MV-4-11 (cell line): ENCODE measurements at regions not wholly inside any gene's neighbourhood (a gene's known extent, or its start where the extent isn't known, plus 50 kb on each side); places are given as distances from the start of the nearest gene placed in this dataset.

Experiments used
- DNase-seq: peaks from one replicate; lab custom pipeline; 2025; lab: John Stamatoyannopoulos, UW

DNA sequence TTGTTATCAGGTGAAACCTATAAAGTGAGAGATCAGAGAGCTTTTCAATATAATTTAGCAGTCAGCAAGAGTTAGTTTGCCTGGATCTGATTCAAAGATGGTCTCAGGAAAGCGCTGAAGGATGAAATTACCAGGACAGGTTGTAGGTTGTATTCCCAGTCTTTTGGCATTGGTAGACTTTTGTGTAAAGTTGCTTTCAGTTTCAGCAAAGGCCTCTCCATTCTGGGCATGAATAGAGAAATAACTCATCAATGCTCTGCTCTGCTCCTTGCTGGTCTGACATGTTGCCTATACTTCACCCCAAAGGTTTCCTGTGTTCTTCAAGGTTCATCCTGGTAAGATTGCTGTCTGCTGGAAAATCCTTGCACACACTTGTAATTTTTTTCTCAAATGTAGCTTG is 714.8 kb downstream of the EPM2A start:
- DNase-seq, result no peak

DNA sequence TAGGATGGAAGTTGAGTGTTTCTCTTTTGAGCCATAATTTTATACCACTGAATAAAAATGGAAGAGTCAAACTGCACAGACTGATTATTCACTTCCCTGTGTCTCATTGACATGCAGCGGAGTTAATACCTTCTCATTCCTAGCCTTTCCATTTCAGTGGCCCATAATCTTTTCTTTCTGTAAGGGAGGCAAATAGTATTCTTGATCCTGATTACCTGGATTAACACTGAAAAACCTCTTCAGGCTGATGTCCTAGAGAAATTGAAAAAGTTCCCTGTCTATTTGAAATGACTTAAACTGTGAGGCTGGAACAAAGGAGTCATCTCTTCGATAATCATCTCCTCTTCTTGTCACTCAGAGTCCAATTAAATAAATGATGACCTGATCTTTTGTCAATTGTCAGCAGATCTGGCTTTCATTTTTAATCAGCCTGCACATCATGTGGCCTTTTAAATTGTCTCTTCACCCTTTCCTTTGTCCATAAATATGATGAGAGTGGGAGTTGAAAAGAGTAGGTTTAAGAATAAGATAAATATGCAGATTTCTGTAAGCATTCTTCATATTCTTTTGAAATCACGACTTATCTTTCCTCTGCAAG is 713.0 kb downstream of the EPM2A start:
- DNase-seq, result no peak

DNA sequence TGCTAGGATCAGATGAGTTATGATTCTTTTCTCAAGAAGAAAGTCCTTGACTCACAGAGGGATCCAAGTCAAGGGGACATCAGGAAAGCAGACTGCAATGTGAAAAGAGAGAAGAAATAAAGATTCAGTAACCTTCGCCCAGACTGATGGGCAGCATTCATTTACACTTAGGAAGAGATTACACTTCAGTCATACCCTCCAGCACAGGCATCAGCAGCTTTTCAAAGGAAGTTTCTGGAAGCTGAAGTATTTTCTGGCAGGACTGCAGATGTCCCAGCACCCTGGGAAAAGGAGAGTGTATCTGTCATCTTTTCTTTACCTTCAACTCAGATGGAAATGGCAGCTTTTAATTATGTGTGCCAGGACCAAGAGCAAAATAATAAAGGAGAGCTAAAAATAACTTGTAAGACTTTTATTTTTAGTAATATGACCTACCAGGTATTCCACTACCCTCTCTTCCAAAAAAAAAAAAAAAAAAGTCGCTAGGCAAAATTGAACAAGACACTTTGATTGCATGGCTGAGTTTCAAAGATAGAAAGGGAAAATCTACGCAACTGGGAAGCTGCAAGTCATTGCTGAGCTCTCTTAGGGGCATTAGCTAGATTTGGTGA is 712.1 kb downstream of the EPM2A start:
- no peak for DNase-seq

DNA sequence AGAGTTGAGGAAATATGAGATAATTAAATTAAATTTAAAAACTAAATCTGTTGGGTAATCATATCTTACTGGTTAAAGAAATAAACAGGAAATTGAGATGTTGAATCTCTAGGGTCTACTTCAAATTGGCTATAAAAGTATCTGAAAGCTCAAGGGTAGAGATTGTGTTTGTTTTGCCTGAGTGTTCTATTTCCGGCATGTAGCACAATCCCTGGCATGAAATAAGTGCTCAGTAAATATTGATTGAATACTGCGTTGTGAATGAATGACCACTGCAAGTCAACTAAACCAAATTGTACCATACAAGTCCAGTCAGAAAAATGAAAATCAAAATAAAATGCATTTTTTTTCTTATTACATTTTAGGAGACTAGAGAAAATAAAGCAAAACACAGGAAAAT is 709.8 kb downstream of the EPM2A start:
- no peak for DNase-seq

DNA sequence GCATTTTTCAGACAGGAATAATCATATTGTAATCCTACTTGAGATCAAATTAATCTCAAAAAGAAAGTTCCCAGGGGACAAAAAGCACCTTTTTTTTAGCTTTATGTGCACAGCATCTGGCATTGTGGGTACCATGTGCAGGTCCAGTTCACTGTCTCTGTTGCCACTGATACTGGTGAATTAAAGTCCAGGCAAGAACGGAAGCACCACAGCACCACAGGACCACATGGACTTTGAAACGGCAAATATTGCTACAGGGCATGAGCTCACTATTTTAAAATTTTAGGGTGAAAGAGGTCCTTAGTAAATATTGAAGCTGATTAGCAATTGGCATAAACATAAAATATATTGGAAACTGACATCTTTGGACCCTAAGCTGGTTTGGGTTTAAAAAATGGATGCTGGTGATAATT is 709.0 kb downstream of the EPM2A start:
- DNase-seq, result no peak

DNA sequence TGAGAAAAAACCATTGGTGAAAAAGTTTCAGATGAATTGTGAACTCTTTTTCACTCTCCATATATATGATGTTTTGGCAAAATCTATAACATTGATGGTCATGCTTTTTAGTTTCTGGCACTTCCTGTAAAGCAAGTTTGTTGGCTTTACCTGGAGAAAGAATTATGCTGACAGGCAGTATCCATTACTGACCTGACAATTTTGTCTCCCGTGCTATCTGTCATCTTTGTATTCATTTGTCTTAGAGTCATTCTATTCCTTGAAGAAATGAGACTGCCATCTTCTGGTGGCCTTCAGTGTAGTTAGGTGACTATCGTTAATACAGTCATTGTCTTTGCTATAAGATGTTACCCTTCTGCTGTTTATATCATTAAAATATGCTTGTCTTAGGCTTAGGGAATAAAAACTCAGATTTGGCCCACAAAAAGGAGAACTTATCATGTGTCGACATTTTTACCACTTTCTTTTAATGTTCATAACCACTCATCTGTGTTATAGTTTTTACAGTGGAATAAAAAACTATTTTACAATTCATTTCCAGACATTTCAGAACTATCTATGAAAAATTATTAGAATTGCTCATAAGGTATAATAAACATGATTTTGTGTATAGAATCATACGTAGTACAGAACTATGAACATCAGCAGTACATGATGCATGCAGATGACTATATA is 707.0 kb downstream of the EPM2A start:
- DNase-seq, result peak; percentile 37

DNA sequence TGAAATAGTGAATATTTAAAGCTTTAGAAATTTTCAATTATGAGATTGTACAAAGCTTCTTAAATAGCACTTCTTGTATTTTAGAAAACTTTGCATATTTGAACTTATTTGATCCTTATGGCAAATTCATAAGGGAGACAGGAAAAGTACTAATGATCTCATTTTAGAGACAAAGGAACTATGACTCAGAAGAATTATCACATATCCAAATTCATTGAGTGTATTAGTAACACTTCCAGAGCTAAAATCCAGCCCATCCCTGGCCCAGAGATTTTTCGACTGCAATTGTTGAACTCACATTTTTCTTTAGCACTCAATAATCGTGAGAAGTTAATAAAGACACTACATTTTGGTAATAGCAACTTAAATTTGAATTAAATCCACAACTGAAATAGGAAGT is 704.3 kb downstream of the EPM2A start:
- no peak for DNase-seq

DNA sequence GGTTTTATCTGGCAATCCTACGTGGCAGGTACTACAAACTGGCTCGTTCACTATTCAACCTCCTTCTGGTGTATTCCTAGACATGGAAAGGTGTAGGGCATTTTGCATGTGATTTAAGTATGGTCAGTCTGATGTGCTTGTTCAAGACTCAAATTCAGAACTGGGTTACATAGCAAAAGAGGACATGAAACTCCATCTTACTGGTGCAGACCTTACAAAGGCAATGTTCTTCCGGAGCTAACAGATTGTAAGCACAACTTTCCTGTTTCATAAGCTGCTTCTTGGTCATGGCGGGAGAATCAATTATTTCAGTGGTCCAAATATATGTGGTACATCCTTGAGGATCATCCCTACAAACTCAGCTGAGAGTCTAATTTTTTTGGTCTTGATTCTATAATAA is 703.4 kb downstream of the EPM2A start:
- DNase-seq, result peak; percentile 75

DNA sequence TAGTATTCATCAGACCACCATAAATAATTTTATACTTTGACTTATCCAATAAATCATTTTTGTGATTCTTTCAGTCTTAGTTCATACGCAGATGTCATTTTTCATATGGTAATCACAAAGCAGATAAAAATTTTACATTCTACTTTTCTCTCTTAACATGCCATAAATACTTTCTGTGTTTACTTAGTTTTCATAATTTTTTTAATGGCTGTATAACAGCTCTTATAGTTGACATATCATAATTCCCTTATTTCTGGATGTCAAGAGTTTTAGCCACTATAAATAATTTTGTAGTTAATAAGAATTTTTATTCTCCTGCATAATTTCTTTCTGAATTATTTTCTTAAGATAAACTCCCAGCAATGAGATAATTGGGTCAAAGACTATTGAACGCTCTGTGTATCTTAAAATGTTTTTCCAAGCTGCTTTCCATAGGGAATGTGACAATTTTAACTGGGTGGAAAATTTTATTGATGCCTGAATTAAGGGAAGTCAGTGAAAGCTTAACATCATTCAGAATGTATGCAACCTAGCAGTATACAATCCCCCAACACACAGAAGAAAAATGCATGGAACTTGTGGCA is 702.7 kb downstream of the EPM2A start:
- DNase-seq, result no peak

DNA sequence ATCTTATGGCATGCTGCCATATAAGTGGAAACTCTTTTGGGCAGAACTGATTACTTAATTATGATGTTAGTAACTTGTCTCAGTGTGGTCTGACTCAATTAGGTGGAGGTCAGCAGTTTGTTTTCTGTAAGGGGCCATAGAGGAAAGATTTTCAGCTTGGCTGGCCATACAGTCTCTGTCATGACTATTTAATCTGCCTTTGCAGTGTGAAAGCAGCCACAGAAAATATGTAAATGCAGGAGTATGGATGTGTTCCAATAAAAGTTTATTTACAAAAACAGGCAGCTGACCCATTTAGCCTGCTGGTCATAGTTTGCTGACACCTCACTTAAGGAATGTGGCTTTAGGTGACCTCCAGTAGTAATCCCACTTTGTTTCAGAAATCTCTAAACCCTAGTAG is 700.7 kb downstream of the EPM2A start:
- no peak for DNase-seq

DNA sequence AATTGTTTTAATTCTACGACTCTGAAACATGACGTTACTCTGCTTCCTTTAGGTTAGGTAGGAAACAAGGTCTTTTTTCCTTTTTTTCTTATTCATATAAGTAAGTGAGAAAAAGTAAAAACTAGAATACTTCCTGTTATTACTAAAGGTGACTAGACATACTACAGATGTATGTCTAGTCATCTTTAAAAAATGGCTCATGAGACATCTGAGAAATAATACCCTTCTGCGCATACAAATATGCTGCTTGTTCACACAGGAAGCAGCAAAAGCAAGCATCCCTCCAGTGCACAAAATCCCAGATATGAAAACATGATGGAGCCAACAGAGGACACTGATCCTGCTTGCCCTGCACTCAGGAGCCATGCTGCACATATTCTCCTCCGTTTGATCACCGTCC is 699.1 kb downstream of the EPM2A start:
- DNase-seq, result no peak

DNA sequence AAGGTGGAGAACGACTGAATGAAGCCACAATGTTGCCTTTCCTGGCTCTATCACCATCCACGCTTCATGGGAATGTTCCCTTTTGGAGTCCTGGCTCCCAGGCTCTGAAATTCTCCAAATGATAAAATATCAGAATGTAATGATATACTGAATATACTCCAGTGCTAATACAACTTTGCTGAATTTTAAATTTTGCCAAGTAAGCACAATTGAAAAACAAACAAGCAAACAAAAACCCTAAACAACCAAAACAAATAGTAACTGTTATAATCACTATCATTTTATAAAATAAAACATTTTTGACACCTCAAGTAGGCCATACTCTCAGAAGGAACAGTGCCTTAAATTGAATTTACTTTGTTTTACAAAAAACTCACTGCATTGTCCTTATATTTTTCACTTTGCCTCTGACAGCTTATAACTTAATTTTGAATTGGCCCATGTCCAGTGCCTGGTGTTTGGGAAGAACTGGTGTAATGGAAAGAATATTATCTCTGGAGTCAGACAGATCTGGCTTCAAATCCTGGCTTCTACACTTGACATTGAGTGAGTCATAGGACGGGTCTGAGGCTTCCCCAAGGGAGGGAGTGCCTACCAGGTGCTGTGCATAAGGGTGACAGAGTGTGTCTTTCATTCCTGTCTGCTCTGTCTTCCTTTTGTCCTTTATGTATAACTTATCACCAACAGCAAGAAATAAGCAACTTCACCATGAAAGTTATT is 698.3 kb downstream of the EPM2A start:
- no peak for DNase-seq

DNA sequence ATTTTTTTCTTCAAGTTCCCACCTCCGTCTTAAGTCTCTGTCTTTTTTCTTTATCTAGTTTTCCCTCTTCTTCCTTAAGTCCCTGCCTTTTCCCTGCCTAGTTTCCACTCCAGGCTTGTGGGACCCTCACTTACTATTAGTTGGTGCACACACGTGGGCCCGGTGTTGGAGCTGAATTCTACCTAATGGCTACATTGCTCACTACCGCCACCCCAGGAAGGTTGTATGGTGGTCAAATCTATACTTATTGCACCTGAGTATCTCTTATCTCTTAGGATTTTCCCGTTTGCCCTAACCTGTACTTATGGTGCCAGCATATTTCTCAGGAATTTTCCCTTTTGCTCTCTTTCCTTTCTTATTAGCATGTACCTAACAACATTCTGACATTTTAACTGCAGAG is 692.8 kb downstream of the EPM2A start:
- no peak for DNase-seq

DNA sequence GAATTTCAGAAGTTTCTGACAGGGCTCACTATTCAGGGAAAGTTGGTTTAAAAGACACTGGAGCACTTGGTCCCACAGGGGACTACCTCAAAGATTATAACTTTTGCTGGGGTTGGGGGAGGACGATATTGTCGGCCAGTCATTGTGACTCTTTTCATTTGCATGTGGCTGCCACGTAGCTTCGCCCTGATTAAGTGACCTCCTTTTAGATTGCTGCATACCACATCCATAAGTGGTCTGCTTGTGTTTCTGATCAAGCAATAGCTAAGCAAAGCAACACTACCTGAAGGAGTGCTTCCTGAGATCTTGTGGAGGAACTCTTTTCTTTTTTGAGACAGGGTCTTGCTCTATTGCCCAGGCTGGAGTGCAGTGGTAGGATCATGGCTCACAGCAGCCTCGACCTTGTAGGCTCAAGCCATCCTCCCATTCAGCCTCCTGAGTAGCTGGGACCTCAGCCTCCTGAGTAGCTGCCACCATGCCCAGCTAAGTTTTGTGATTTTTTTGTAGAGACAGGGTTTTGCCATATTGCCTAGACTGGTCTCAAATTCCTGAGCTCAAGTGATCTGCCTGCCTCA is 691.3 kb downstream of the EPM2A start:
- DNase-seq, result no peak

DNA sequence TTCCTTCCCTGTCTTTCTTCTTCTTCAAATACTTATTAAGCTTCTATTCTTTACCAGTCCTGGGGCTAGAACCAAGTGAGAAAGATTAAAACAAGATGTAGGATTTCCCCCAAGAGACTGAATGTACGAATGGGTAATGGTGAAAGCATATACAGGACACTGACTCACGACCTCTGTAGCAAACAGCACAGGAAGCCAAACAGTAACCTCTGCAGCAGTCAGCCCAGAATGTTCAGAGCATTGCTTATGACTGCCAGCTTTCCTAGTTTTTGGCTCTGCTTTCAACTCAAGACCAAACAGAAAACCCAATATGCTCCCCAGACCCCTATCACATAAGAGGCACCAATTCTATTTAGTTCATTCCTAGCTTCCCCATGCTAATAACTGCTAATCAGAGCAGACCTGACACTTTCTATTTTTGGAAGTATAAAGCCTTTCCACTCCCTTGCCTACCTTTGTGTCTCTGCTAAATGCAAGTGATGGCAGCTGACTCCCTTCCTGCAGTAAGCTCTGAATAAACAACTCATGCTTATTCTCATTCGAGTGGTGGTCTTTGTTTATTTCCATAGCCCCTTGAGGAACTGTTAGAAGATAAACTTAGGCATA is 690.6 kb downstream of the EPM2A start:
- DNase-seq, result no peak

DNA sequence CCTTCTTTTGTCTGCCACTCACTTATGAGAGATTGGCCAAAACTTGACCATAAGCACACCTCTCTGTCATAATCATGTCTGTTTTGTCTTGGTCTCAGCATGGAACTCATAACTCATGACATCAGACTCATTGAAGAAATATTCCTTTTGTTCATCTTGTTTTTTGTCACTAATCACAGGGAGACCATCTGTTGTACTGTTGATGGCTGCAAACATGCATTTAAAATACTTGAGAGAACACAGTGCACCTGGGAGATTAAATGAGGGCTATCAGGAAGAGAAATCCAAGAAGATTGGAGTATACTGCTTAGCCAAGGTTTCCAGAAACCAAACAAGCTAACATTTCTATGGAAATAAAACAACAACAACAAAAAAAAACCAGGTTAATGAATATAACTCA is 689.7 kb downstream of the EPM2A start:
- DNase-seq, result no peak

DNA sequence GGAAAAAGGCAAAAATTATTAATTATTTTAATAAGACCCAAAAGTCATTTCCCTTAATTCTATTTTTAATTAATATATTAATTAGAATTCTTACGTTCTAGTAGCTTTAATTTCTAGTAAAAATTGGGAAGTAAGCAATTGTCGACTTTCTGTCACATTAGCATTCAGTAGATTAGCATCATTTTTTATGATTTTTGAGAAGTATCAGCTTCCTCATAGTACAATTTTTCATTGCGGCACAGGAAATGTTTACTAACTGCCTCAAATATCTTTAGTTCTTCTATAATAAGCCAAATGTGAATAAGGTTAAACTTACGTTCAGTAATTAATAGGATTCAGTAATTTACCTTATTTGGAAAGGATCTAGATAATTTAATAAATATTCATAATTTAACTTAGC is 687.4 kb downstream of the EPM2A start:
- DNase-seq, result no peak

DNA sequence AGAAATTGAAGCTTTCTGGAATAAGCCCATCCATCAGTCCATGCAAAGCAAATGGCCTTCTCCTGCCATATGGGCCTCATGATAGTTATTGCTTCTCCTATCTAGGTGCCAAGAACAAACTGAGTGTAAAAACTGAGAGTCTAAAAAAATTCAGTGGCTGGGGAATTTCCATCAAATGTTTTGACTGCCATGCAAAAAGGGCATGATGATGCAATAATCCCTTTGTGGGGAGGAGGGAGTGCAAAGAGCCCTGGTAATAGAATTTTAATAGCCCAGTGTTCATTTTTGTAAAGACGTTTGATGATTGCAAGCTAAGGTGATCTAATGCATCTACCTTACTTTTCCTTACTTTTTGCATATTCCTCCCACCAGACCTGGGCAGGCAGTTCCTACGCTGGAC is 683.7 kb downstream of the EPM2A start:
- no peak for DNase-seq

DNA sequence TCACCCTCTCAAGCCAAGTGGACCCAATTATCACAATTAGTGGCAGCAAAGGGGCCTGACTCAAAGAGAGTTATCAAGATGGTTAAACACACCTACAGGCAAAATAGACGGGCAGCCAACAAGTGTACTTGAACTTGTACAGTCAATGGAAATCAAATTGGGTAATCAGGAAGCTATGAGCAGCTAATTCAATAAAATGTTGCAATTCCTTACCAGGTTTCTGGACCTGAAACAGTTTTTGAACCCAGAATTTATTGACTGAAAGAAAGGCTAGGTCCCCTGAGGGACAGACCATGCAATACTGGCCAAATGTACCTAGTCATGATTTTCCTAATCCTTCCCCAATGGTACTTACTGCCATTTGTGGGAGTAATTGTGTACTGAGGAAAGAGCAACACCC is 679.8 kb downstream of the EPM2A start:
- no peak for DNase-seq

DNA sequence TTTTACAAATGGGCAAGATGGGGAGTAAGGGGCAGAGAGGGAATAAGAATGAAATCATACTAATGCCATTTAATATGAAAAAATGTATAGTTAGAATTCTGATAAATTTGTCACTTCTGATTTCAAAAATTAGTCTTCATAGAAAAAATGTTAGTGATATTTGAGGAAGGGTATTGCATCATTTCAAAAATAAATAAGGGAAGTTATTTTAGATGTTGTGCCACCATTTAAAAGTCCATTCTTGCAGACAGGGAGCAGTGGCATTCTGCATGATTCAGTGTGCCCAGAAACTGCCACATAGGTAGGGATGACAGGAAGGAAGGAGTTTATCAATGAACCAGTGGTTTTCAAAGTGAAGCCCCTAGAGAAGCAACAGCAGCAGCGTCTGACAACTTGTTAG is 674.6 kb downstream of the EPM2A start:
- DNase-seq, result no peak

DNA sequence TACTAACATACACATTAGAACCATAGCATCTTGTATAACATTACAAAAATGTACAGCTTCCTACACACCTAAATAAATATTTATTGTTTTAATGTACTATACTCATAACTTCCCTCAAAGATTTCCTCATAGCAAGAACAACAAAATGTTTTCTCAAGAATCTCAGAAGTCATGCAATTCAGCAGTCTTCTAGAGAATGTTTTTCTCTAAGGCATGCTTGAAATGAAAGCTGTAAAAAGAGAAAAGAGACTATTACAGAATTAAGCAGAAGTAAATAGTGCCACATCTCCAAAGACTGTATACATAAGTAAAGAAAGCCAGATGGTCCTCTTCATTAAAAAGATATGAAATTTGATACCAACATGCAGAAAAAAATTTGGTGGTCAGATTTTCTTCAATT is 672.2 kb downstream of the EPM2A start:
- DNase-seq, result no peak

DNA sequence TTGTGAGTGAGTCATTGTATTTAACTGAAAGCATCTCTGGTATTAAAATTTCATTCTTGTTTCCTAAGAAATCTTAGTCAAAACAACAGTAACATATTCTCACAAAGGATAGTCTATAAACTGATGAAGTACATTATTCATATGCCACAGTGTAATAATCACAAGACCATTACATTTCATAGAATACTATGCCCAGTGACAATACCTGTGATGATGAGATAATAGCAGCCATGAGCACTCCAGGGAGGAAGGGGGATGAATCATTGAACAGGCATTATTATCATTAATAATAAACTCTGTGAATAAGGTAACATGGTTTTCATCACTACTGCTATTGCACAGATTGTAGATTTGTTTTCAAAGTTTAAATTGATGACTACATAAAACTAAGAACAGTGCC is 667.9 kb downstream of the EPM2A start:
- DNase-seq, result no peak
